ENCODE measurements at regions not wholly inside any gene's neighbourhood (a gene's known extent, or its start where the extent isn't known, plus 50 kb on each side); places are given as distances from the start of the nearest gene placed in this dataset.

DNA sequence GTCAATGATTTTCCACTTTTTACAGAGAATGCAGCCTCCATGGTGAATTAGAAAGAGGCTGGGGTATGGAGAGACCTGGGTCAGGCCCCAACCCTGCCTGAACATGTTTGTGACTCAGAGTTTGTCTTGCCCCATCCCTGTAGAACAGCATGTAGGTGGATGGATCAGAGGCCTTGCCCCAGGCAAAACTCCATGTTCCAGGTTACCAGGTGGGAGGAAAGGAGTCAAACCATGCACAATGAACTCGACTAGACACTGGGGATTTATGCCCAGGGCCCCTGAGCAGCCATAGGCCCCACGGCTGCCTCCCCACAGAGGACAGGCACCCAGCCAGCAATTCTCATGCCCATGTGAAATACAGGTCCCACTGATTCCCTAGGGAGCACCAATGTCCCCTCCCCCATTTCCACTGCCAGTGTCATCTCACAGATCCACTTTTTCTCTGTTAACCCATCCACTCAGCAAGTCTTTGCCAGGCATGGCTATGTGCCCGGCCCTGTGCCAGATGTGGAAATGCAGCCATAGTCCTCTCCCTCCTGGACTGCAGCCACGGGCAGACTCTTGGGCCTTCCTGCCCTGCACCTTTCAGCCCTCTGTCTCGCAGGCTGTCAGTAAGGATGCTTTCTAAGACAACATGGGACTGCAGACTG lies 737.8 kb upstream of the HS6ST1 start:
- DNase-seq (ENCODE audit: low spot score) = no peak

DNA sequence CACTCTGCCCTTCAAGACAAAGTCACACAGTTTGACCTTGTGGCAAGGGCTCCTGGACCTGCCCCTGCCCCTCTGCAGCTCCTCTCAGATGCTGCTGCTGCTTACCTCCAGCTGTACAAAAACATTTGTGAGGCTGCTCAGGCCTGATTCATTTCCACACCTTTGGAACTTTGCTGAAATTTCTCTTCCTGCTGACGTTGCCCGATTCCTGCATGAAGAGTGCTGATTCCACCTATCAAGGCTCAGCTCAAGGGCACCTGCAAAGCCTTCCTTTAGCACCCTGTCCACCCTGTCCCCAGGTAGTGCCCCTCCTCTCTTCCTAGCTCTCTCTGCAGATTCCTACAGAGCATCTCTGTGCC lies 738.3 kb upstream of the HS6ST1 start:
- no peak for DNase-seq (ENCODE audit: low spot score)

DNA sequence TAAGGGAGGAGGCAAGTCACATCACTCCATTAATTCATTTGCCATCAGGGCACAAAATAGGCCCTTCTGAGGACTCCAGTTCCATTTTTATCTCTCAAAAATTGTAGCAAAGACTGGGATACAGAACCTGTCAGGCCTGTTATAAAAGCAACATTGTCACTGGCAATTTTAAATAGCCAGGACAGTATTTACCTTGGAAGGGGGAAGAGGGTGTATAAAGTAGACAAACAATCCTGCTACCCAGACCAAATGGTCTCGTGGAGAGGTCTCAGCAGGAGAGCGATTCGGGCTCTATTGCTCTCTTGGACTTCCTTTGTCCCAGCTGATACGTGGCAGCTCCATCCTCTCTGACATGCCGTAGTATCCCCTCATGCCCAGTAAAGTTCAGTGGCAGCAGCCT lies 740.3 kb upstream of the HS6ST1 start:
- DNase-seq (ENCODE audit: low spot score) = no peak

DNA sequence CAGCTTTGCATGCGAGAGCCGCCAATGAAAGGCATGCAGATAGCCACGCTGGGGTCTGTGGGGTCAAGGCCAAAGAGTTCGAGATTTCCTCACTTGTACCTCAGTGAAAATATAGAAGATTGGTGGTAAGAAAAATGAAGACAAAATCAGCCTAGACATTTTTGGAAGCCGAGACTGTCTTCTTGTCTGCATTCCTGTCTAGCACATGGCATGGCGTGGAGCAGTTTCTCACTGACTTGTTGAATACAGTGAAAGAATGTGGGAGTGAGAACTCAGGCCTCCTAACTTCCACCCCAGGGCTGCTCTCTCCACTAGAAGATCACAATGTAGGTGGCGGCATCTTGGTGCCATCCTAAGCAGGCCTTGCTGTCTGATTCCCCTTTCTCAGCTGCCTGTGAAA lies 740.8 kb upstream of the HS6ST1 start:
- no peak for DNase-seq (ENCODE audit: low spot score)

DNA sequence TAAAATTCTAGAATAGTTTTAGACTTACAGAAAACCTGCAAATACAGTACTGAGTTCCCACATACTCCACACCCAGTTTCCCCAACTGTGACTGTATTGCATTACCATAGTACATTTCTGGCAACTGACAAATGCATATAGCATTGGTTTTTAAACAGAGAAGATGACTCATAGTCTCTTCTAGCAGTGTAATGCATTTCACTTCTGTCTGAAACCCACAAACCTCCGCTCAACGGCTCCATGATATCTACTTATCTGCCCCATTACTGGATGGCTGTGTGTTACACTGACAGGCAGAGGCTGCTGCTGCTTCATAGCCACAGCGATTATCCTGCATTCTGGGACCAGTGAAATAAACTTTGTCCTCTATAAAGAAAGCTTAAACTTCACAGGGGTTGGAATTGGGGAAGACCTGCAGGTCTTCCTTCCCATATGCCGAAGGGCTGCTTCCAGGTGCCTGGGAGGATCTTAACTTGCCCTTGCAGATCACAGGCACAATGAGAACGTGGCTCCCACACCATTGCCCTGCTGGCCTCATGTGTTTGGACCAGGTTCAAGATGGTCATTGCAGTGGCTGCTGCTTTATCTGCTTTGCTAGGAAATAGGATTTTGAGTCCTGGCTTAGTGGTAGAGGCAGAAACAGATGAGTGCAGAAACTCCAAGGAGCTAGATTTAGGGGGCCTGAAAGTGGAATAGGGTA lies 742.6 kb upstream of the HS6ST1 start:
- DNase-seq (ENCODE audit: low spot score) = no peak

DNA sequence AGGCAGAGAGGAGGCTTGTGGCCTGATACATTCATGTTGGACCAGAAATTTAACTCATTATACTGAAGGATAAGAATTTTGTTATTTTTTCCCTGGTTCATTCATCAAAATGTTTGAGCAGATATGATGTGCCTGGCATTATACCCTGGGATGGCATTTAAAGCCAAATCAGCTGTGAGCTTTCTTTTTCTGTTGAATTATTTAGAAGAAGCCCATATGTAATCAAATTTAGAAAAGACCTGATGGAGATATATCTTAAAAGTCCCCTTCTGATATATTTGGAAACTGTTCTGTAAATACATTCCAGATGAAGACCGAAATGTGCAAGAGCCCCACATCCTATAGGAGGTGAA lies 743.1 kb upstream of the HS6ST1 start:
- no peak for DNase-seq (ENCODE audit: low spot score)

DNA sequence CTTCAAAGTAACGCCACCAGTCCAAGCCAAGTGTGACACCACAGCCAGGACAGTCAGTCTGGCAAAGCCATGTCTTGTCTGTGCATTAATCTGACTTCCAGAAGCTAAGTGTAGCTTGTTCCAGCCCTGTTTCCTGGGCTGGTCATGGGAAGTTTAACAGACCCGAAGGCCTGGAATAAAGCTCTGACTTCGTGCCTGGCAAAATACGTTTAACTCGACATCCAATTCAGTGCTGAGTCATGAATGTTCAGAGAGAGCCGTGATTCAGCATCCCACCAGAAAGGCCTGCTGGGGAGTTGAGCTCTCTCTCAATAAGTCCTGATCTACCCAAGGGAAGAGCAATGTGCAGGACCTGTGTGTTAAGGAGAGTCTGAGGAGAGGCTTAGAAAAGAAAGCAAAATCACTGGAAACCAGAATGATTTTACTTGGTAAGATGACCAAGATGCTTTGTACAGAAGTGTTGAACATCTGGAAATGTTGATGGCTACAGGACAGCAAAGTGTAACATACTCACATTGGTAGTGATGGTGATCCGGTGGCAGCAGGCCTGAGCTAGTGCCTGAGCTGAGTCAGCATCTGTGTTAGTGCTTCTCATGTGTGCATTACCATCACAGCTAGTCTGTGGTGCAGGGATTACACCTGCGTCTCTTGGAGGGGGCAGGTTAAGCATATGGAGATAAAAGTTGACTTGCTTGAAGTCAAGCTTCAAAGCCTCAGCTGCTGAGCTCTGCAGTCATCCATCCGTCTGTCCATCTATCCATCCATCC lies 743.7 kb upstream of the HS6ST1 start:
- no peak for DNase-seq (ENCODE audit: low spot score)

DNA sequence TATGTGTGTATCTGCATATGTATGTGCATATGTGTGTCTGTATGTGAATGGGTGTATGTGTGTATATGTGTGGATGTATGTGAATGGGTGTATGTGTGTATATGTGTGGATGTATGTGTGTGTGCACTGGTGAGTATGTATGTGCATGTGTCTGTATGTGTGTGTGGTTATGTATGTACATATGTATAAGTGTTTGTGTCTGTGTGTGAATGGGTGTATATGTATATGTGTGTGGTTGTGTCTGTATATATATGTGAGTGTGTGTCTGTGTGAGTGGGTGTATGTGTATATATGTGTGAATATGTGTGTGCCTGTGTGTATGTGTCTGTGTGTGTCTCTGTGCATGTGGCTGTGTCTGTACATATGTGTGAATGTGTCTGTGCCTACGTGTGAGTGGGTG lies 748.4 kb upstream of the HS6ST1 start:
- DNase-seq (ENCODE audit: low spot score) = no peak

DNA sequence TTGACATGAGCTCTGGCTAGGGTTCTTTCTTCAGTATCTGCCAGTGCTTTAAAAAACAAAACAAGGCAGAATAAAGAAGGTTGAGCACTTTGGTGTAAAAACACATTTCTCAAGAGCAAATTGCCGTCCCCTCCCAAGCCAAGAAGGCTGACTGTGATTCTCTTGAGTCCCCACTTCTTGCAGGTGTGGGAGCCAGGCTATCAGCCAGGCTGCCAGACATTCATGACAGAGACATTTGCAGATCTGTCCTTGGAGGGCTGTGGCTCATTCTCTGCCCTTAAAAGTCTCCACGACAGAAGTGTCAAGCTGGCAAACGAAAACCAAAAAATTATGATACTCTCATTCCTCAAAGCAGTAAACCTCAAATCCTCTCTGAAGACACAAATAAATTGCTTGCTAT lies 749.3 kb upstream of the HS6ST1 start:
- DNase-seq (ENCODE audit: low spot score) = no peak

DNA sequence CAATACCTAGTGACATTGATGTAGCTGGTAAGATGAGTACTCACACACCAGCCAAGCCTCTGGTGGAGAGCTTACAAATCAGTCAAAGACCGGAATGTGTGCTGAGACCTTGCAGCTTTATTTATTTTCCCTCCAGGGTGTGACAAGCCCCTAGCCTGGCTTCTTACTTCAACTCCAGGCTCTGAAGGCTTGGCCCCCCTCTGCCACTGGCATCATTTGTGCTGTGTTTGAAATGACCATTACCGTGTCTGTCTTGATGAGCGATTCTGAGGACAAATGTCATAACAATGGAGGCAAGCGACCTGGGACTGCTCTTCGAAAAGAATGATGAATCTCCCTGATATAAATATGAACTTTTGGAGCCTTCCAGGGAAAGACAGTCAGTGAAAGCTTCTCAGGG lies 749.9 kb upstream of the HS6ST1 start:
- no peak for DNase-seq (ENCODE audit: low spot score)

DNA sequence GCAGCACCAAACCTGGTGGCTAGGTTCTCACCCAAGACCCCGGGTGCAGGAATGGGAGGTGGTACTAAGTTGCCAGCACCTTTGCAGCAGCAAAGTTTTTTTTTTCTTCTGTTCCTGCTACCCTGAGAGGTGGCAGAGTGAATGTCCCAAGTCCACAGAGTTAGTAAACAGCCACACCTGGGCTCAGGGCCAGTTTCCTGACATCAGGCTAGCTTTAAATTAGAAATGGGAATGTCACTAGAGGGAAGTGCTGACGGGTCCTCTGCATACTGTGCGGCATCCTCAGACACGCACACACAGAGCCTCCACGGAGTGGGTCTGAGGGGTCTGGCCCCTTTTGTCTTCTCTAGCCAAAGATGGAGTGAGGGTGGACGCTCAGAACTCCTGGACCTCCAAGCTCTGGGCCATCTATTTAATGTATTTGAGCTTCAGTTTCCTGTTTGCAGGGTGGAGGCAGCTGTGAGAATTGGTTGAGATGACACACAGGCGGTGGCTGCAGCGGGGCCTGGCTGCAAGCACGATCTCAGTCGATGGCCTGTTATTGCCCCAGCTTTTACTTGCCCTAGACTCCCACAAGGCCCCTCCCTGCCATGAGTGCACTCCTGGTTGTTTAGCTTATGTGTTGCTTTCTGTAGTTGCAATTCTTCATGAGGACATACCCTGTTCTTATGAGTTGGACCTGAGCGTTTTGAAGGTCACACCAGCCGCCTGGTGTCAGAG lies 751.4 kb upstream of the HS6ST1 start:
- DNase-seq (ENCODE audit: low spot score) = no peak

DNA sequence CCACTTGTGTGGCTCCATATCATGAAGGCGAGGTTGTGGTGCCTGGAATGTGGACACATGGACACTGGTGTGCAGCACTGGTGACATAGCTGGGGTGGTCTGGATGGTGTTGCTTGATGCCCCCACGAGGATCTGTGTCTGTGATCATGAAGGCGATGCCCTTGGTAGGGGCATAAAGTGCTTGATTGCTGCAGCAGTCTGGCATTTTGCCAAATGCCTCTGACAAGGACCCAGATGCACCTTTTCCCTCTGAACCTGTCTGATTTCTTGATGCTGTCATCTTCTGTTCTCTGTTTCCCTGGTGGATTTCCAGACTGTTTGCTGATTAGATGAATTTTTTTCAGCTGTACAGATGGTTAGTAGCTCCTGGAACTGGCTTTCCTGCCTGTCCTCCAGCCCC lies 752.0 kb upstream of the HS6ST1 start:
- no peak for DNase-seq (ENCODE audit: low spot score)

DNA sequence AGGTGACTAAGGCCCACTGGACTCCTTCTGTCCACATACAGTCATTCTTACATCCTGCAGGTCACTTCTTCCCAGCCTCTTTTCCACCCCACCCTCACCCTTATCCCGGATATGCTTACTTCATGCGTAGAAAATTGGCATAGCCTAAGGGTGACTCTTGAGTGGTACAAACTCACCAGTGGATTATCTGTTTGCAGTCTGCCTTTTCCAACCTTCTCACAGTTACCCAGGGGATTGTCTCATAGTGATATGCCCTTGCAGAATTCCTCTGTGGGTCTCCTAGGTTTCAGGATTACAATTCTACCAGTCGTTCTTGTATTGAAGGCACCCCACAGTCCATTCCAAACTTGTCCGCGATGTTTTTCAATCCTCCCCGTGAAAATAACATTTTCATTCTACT lies 752.9 kb upstream of the HS6ST1 start:
- DNase-seq (ENCODE audit: low spot score) = no peak

DNA sequence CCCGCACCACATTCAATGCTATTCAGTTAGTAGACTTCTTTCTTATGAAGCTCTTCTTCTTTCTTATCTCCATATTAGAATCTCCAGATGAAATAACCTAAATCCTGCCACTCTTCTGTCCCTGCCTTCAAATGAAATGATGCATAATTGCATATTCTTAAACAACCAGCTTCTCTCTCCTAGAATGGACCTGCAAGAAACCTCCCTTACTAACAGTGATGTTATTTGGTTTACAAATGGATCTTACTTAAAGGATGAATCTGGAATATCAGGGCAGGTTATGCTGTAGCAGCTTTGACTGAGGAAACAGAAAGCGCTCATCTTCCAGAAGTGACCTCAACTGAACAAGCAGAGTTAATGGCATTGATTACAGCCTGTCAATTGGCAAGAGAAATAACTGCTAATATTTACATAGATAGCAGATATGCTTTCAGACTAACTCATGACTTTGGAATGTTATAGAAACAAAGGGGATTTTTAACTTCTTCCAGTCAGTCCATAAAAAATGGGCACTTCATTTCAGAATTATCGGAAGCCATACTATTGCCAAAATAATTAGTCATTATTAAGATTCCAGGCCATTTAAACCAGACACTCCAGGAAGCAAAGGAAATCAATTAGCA lies 755.7 kb upstream of the HS6ST1 start:
- no peak for DNase-seq (ENCODE audit: low spot score)

DNA sequence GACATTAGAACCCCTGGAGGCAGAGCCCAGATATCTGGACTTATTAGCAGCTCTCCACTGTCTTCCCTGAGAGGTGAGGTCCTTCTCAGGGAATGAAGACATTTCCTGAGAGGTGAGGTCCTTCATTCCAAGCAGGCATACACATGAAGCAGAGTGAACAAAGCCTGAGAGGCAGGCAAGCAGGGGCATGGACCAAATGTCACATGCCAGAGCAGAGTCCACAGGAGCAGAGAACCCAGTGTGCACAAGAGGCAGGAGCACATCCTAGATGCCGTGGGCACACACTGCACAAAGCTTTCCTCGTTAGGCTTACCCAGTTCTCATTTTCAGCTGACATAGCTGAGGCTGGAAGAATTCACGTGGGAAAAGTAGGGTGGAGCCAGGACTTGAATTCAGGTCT lies 759.9 kb upstream of the HS6ST1 start:
- DNase-seq (ENCODE audit: low spot score) = no peak

DNA sequence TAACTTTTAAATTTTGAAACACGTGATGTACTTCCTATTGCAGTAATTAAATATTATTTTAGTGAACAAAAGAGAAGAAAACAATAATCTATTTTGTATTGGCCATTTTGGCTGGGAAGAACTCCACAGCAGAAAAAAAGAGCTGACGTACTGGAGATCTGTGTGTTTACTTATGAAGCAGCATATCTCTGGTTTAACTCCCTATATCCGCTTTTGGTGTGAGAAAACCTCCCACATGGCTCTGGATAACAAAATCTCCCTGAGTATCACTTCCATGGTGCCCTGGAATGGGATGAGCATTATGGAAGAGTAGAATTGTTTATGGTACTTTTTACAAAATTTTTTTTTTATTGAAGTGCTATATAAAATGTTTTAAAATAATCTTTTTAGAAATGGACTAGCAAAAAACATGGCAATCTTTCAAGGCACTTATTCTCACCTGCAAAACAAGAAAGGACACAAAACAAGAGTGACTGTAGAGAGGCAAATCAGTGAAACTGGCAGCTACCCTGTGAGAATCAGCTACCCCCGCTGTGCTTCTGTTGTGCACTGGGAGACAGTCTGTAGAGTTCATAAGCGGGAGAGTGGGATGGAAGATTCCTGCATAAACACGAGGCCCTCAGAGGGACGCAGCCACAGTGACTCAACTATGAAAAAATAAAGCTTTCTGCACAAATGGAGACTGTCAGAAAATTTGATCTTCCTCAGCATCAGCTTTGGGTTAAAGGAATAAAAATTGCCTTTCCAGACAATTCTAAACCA lies 762.2 kb upstream of the HS6ST1 start:
- DNase-seq (ENCODE audit: low spot score) = no peak

DNA sequence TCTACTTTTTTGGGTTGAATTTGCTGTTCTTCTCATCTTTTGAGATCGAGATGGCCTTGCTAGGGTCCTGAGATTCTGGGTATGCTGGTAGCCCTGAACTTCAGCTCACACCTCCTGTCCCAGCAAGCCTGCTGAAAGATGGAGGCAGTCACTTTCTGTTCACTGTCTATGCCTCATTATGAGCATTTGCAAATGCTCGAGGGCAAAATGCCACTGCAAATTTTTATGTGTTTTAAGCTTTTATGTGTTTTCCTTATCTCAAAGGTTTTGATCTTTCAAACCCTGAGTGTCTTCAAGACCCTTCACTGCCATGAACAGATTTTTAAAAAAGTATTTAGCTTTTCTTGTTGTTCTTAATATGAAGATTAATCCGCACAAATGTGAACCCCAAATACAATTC lies 766.7 kb upstream of the HS6ST1 start:
- no peak for DNase-seq (ENCODE audit: low spot score)

DNA sequence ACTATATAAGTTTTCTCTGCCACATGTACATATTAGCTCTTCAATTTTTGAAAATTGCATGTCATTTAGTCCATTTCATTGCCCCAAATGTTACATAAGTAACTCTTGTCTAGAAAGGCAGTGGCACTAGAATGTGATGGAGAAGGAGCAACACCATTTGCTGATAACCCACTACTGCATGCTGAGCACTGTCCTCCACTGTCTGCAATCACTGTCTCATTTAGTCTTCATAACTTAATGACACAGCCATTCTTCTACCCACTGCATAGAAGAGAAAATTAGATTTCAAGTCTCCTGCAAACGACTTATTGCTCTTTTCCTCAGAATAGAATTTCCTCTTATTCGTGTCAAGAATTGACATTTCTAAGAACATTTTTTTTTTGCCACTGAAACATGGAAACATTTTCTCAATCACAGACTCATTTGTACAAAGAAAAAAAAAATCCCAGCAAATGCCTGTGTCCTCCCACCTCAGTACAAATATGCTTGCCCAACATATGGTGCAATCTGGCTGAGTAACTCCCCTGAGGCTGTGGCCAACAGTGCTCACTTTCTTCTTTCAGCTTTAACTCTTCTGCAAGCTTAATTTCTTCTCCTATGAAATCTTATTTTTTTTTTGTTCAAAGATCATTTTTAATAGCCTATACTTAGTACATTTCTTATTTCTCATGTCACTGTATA lies 768.6 kb upstream of the HS6ST1 start:
- DNase-seq (ENCODE audit: low spot score) = no peak

DNA sequence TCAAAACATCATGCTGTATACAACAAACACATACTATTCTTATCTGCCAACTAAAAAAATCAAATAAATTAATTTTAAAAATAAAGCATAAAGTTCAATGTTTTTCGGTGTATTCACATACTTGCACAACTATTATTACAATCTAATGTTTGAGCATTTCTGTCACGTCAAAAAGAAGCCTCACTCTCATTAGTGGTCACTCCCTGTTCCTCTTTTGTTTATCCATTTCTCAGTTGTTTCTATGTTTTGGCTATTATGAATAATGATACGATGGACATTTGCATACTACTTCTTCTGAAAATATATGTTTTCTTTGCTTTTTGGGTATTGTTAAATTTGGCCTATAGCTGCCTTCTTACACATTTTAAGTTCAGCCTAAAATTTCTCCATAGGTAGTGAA lies 773.0 kb upstream of the HS6ST1 start:
- no peak for DNase-seq (ENCODE audit: low spot score)

DNA sequence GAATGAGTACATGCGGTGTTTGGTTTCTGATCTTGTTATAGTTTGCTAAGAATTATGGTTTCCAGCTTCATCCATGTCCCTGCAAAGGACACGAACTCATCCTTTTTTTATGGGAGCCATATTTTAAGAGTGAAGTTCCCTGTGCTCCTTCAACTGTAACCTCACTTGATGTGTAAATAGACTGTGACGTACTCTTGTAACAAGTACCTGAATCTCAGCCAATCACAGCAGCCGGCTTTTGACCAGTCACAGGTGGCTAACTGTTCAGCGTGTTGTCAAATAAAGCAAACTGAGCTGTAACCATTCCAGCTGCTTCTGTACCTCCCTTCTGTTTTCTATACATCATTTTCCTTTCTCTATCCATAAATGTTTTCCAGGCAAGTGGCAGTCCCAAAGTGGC lies 774.3 kb upstream of the HS6ST1 start:
- DNase-seq (ENCODE audit: low spot score) = no peak

DNA sequence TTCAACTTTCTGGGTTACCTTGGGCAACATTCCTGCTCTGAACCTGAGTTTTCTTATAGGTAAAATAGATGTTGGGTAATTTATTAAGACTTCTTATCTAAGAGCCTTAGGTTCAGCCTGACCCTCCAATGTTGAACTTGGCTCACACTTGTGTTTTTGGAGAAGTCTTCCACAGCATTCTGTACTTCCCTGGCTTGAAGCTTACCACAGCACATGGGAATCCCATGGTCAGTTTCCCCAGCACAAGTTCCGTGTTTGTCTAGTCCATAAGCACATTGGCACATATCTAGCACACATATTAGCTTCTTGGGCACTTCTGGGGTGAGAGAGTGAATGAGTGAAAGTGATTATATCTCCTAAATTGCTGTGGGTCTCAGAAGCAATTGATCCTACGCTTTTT lies 782.5 kb upstream of the HS6ST1 start:
- no peak for DNase-seq (ENCODE audit: low spot score)
